GM18517 (cell line): ENCODE measurements at regions not wholly inside any gene's neighbourhood (a gene's known extent, or its start where the extent isn't known, plus 50 kb on each side); places are given as distances from the start of the nearest gene placed in this dataset.
"Not testable (repeated sequence)": the region's sequence is repeated elsewhere in the genome, so short reads cannot be mapped to it uniquely, and the experiment has no call there.

Experiments
- ATAC-seq: cut with Tn5 transposase; IDR thresholded peaks from one replicate; pipeline ENCODE4 v1.9.1; 2021; ENCODE audit warnings: mild to moderate bottlenecking, moderate library complexity; ENCODE audit not compliant: unreplicated experiment

GRCh38 chr1:232327269-232327668, 302.7 kb downstream of the SIPA1L2 start:
- no peak for ATAC-seq

- no peak for ATAC-seq
Observed at GRCh38 chr1:232322162-232322734, 307.7 kb downstream of the SIPA1L2 start.

GRCh38 chr1:232319518-232320210, 310.3 kb downstream of the SIPA1L2 start:
- ATAC-seq, result no peak

GRCh38 chr1:232319072-232319471, 310.9 kb downstream of the SIPA1L2 start:
- ATAC-seq, result no peak

GRCh38 chr1:232318143-232318542, 311.8 kb downstream of the SIPA1L2 start:
- no peak for ATAC-seq

GRCh38 chr1:232317350-232317749, 312.6 kb downstream of the SIPA1L2 start:
- ATAC-seq, result no peak

GRCh38 chr1:232316864-232317263, 313.1 kb downstream of the SIPA1L2 start:
- ATAC-seq, result no peak

- not testable (repeated sequence) for ATAC-seq
Observed at GRCh38 chr1:232313876-232314275, 316.1 kb downstream of the SIPA1L2 start.

GRCh38 chr1:232310541-232310940, 319.4 kb downstream of the SIPA1L2 start:
- ATAC-seq, result no peak

- ATAC-seq, result no peak
Observed at GRCh38 chr1:232308616-232309015, 321.3 kb downstream of the SIPA1L2 start.

GRCh38 chr1:232307296-232308017, 322.5 kb downstream of the SIPA1L2 start:
- no peak for ATAC-seq

GRCh38 chr1:232306269-232306961, 323.5 kb downstream of the SIPA1L2 start:
- ATAC-seq, result no peak

- no peak for ATAC-seq
Observed at GRCh38 chr1:232305050-232305449, 324.9 kb downstream of the SIPA1L2 start.

GRCh38 chr1:232303222-232303620, 326.7 kb downstream of the SIPA1L2 start:
- ATAC-seq, result no peak

- no peak for ATAC-seq
Observed at GRCh38 chr1:232302376-232303221, 327.3 kb downstream of the SIPA1L2 start.

GRCh38 chr1:232301246-232301645, 328.7 kb downstream of the SIPA1L2 start:
- ATAC-seq, result no peak

- ATAC-seq, result no peak
Observed at GRCh38 chr1:232300466-232300865, 329.5 kb downstream of the SIPA1L2 start.

GRCh38 chr1:232296461-232296860, 333.5 kb downstream of the SIPA1L2 start:
- ATAC-seq, result no peak

GRCh38 chr1:232293361-232293760, 336.6 kb downstream of the SIPA1L2 start:
- no peak for ATAC-seq

GRCh38 chr1:232292818-232293217, 337.1 kb downstream of the SIPA1L2 start:
- ATAC-seq, result no peak

- no peak for ATAC-seq
Observed at GRCh38 chr1:232292239-232292638, 337.7 kb downstream of the SIPA1L2 start.
